ENCODE measurements at regions not wholly inside any gene's neighbourhood (a gene's known extent, or its start where the extent isn't known, plus 50 kb on each side); places are given as distances from the start of the nearest gene placed in this dataset.

DNA sequence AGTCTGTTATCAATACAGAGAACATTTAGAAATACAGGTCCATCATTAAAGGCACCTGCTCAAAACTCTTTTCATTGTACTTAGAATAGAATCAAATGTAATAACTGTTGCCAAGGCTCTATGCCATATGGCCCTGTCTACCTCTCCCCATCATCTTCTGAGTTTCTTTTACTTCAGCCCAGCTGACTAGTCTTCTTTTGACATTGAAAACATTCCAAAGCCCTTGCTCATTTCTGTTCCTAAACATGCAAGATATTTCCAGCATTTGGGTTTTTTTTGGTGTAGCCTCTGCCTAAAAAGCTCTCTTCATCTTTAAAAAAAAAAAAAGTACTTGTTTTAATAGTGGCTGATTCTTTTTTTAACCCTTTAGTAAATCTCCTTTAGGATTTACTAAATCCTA is 165.5 kb upstream of the SMIM30 start:
- Histone ChIP-seq H3K27ac (ENCODE audit: low read depth in 2 of 2, low read length in 1 of 2) (no peak overlapping the region), H3K4me1 (ENCODE audit: control insufficient read depth in 1 of 2, insufficient read depth in 2 of 2, low read depth in 1 of 2, low read length in 1 of 2) (peaks cover 0 to 6% of the 10 kb centered on the region in 2 experiments; a peak in 1 of 4 replicates), H3K27me3 (ENCODE audit: insufficient read depth) (no peaks in the 10 kb centered on the region), H4K20me1 (ENCODE audit: insufficient read depth) (no peaks in the 10 kb centered on the region), H3F3A (replicated peaks; ENCODE audit: insufficient read depth) (no peaks in the 10 kb centered on the region), H3K9ac (no peak overlapping the region), H3K79me2 (ENCODE audit: insufficient read depth) (no peaks in the 10 kb centered on the region), H3K36me3 (replicated peaks in 1 of 2; ENCODE audit: control insufficient read depth in 1 of 2, insufficient read depth in 2 of 2, low read length in 1 of 2) (no peaks in the 10 kb centered on the region), H3K9me2 (no peaks in the 10 kb centered on the region), H3K4me3 (ENCODE audit: low read depth in 2 of 2, low read length in 1 of 2) (no peak overlapping the region), H2AFZ (ENCODE audit: low read depth) (no peak overlapping the region), H3K4me2 (no peak overlapping the region), H3K9me3 (no peaks in the 10 kb centered on the region)
- DNase-seq, result no peak
- CTCF ChIA-PET, result no interaction called here
- TF ChIP-seq NRF1 (IDR thresholded peaks at IDR 0.05; ENCODE audit: low read depth, low read length) (no peak), FOSL2 (IDR thresholded peaks at IDR 0.05; ENCODE audit: borderline replicate concordance, low read depth) (peak; percentile 50; the same call in 1 of the 2 replicates), JUND (IDR thresholded peaks at IDR 0.05) (peak; percentile 47; the same call in 1 of the 2 replicates), TCF12 (IDR thresholded peaks at IDR 0.05) (peak; percentile 34; the same call in 1 of the 2 replicates)
- POLR2A ChIA-PET, result no interaction called here

DNA sequence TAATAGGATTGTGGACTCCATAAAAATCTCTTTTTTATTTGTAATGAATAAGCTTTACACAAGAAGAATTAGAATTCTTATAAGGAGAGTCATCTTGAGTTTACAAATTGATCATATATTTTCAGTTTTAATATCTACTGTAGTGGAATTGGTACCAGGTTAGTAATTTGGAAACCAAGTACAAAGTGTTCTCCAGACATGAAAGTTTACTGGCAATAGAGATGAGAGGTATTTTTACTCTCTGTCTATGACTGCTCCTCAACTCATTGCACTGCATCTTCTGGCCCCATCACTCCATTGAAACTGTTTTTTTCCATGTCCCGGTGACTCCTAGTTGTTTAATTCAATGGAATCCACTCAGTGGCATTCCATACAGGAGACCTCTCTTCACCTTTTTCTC is 164.5 kb upstream of the SMIM30 start:
- Histone ChIP-seq H4K20me1 (ENCODE audit: insufficient read depth) (no peaks in the 10 kb centered on the region), H3K27ac (ENCODE audit: low read depth in 2 of 2, low read length in 1 of 2) (no peak overlapping the region), H3F3A (replicated peaks; ENCODE audit: insufficient read depth) (no peaks in the 10 kb centered on the region), H3K9me3 (no peaks in the 10 kb centered on the region), H3K36me3 (replicated peaks in 1 of 2; ENCODE audit: control insufficient read depth in 1 of 2, insufficient read depth in 2 of 2, low read length in 1 of 2) (no peaks in the 10 kb centered on the region), H3K4me3 (ENCODE audit: low read depth in 2 of 2, low read length in 1 of 2) (no peak overlapping the region), H3K9ac (no peak overlapping the region), H3K4me2 (no peak overlapping the region), H3K9me2 (no peaks in the 10 kb centered on the region), H3K79me2 (ENCODE audit: insufficient read depth) (no peaks in the 10 kb centered on the region), H2AFZ (ENCODE audit: low read depth) (no peak overlapping the region), H3K27me3 (ENCODE audit: insufficient read depth) (no peaks in the 10 kb centered on the region), H3K4me1 (ENCODE audit: control insufficient read depth in 1 of 2, insufficient read depth in 2 of 2, low read depth in 1 of 2, low read length in 1 of 2) (peaks cover 0 to 6% of the 10 kb centered on the region in 2 experiments; a peak in 1 of 4 replicates)
- WGBS (ENCODE audit: low lambda C conversion rate), result 73% methylated on average over 1 of the region's 1 CpG
- TF ChIP-seq FOXJ3 (CRISPR knock-in tag; IDR thresholded peaks at IDR 0.05), result no peak
- no peak for DNase-seq
- ChIA-PET CTCF (interaction anchor here (0.6 kb wide), 1 partner anchor 647 kb away, joined by 3 read pairs; no protein-coding TSS in a partner anchor), POLR2A (no interaction called here)

DNA sequence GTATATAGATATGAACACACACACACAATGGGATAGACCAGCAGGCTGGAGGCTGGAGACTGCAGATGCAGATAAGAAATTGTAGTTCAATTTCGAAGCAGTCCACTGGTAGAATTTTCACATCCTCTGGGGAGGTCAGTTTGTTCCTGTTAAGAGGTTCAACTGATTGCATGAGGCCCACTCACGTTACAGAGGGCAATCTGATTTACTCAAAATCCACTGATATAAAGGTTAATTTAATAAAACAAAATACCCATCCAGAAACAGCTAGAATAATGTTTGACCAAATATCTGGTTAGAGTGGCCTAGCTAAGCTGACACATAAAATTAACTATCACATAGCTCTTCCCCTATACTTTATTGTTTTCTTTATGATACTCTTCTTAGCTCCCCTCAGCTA is 162.9 kb upstream of the SMIM30 start:
- peaks cover 0 to 6% of the 10 kb centered on the region in 2 experiments; a peak in 1 of 4 replicates for H3K4me1 ChIP-seq (ENCODE audit: control insufficient read depth in 1 of 2, insufficient read depth in 2 of 2, low read depth in 1 of 2, low read length in 1 of 2)

More for the DNA sequence above, 162.9 kb upstream of the SMIM30 start:
- no peaks in the 10 kb centered on the region for H3K9me3 ChIP-seq
- H3K27ac ChIP-seq (ENCODE audit: low read depth in 2 of 2, low read length in 1 of 2), result no peak overlapping the region
- H3F3A ChIP-seq (replicated peaks; ENCODE audit: insufficient read depth), result no peaks in the 10 kb centered on the region
- peak; percentile 45 for DNase-seq
- WGBS (ENCODE audit: low lambda C conversion rate), result 25% methylated on average over 2 of the region's 2 CpGs
- no peak overlapping the region for H3K9ac ChIP-seq
- no peak overlapping the region for H3K4me2 ChIP-seq
- no peak overlapping the region for H3K4me3 ChIP-seq (ENCODE audit: low read depth in 2 of 2, low read length in 1 of 2)
- H3K9me2 ChIP-seq, result no peaks in the 10 kb centered on the region
- ChIA-PET POLR2A (no interaction called here), CTCF (interaction anchor here (1.2 kb wide), 1 partner anchor 40 kb away, joined by 5 read pairs; no protein-coding TSS in a partner anchor)
- TF ChIP-seq GABPA (IDR thresholded peaks at IDR 0.05; ENCODE audit: low read depth) (no peak), GATA2 (CRISPR knock-in tag; IDR thresholded peaks at IDR 0.05) (peak; percentile 24; the same call in 1 of the 2 replicates), JUND (IDR thresholded peaks at IDR 0.05) (no peak), EZH2phosphoT487 (IDR thresholded peaks at IDR 0.05; ENCODE audit: borderline replicate concordance, low read depth) (no peak), TCF12 (IDR thresholded peaks at IDR 0.05) (no peak), RCOR1 (IDR thresholded peaks at IDR 0.05; ENCODE audit: low read length) (no peak)
- TF ChIP-seq, protein P1, sequence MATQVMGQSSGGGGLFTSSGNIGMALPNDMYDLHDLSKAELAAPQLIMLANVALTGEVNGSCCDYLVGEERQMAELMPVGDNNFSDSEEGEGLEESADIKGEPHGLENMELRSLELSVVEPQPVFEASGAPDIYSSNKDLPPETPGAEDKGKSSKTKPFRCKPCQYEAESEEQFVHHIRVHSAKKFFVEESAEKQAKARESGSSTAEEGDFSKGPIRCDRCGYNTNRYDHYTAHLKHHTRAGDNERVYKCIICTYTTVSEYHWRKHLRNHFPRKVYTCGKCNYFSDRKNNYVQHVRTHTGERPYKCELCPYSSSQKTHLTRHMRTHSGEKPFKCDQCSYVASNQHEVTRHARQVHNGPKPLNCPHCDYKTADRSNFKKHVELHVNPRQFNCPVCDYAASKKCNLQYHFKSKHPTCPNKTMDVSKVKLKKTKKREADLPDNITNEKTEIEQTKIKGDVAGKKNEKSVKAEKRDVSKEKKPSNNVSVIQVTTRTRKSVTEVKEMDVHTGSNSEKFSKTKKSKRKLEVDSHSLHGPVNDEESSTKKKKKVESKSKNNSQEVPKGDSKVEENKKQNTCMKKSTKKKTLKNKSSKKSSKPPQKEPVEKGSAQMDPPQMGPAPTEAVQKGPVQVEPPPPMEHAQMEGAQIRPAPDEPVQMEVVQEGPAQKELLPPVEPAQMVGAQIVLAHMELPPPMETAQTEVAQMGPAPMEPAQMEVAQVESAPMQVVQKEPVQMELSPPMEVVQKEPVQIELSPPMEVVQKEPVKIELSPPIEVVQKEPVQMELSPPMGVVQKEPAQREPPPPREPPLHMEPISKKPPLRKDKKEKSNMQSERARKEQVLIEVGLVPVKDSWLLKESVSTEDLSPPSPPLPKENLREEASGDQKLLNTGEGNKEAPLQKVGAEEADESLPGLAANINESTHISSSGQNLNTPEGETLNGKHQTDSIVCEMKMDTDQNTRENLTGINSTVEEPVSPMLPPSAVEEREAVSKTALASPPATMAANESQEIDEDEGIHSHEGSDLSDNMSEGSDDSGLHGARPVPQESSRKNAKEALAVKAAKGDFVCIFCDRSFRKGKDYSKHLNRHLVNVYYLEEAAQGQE (IDR thresholded peaks at IDR 0.05; ENCODE audit: low read depth, low read length), result no peak
- no peak overlapping the region for H2AFZ ChIP-seq (ENCODE audit: low read depth)
- no peaks in the 10 kb centered on the region for H3K27me3 ChIP-seq (ENCODE audit: insufficient read depth)
- H4K20me1 ChIP-seq (ENCODE audit: insufficient read depth), result no peaks in the 10 kb centered on the region
- no peaks in the 10 kb centered on the region for H3K79me2 ChIP-seq (ENCODE audit: insufficient read depth)
- no peaks in the 10 kb centered on the region for H3K36me3 ChIP-seq (replicated peaks in 1 of 2; ENCODE audit: control insufficient read depth in 1 of 2, insufficient read depth in 2 of 2, low read length in 1 of 2)
